Brain microvascular endothelial cell (primary cell): ENCODE measurements at regions not wholly inside any gene's neighbourhood (a gene's known extent, or its start where the extent isn't known, plus 50 kb on each side); places are given as distances from the start of the nearest gene placed in this dataset.
A peak's percentile ranks its signal among the peaks of the same experiment; 100 is the strongest.

ENCODE experiments used
- DNase-seq: peaks from one replicate; pipeline ENCODE4 v3.0.0-alpha.2; 2020
- H3K27ac ChIP-seq: fragments of 250-450 bp; sonication (Bioruptor Pico); 2 replicates; pipeline ENCODE4 v1.5.1; 2020; ENCODE audit warnings: mild to moderate bottlenecking, moderate library complexity
- H3K27me3 ChIP-seq: fragments of 250-450 bp; sonication (Bioruptor Pico); replicated peaks from 2 replicates; pipeline ENCODE4 v1.5.1; 2020; ENCODE audit warnings: mild to moderate bottlenecking
- H3K36me3 ChIP-seq: fragments of 250-450 bp; sonication (Bioruptor Pico); replicated peaks from 2 replicates; pipeline ENCODE4 v1.5.1; 2020; ENCODE audit warnings: mild to moderate bottlenecking
- H3K4me3 ChIP-seq: 2 replicates; pipeline ENCODE4 v1.5.1; 2011; ENCODE audit warnings: low read depth, mild to moderate bottlenecking, control low read depth, low read length, moderate library complexity
- CTCF ChIP-seq: IDR thresholded peaks from 2 replicates; pipeline ENCODE4 v1.5.1; 2011; ENCODE audit warnings: low read depth, mild to moderate bottlenecking, moderate library complexity, low read length, control low read depth, inconsistent platforms; ENCODE audit errors: missing control alignments
- in situ Hi-C: cut with HindIII; loops from 2 replicates; pipeline ENCODE4 v1.10.0; 2017; ENCODE audit warnings: low sequenced_read_pairs, low pct_ligation_motif_present

GRCh38 chr5:67283275-67283987 is 86.8 kb upstream of the CD180 start:
- H3K36me3 ChIP-seq, result no peaks in the 10 kb centered on the region
- DNase-seq, result no peak
- H3K27ac ChIP-seq, result no peak overlapping the region
- H3K4me3 ChIP-seq, result no peak overlapping the region
- H3K27me3 ChIP-seq, result no peaks in the 10 kb centered on the region
- in situ Hi-C loops, result no loop called here
- no peak for TF ChIP-seq CTCF

DNA sequence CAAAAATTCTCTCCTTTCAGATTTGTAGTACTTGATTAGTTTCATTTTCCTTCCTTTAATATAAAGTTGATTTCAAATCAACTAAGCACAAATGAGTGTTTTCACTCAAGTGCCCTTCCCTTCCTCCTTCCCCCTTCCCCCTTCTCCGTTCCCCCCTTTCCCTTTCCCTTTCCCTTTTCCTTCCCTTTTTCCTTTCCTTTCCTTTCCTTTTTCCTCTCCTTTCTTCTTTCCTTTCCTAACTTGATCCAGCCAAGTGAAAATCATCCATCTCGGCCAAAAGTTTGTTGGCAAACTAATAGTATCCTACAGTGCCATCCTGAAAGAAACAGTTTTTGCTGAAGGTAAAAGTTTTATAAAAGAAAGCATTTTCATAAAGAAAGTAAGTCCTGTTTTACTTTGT is 85.3 kb upstream of the CD180 start:
- H3K36me3 ChIP-seq, result no peaks in the 10 kb centered on the region
- in situ Hi-C loops, result no loop called here
- no peak for DNase-seq
- H3K27ac ChIP-seq, result no peak overlapping the region
- no peak for TF ChIP-seq CTCF
- H3K4me3 ChIP-seq, result no peak overlapping the region
- no peaks in the 10 kb centered on the region for H3K27me3 ChIP-seq

- in situ Hi-C loops, result loop anchor here (25.0 kb wide), 1 partner anchor 988 kb away; no protein-coding TSS in a partner anchor
- no peak for TF ChIP-seq CTCF
Measured at GRCh38 chr5:67273689-67274356, 77.2 kb upstream of the CD180 start.

DNA sequence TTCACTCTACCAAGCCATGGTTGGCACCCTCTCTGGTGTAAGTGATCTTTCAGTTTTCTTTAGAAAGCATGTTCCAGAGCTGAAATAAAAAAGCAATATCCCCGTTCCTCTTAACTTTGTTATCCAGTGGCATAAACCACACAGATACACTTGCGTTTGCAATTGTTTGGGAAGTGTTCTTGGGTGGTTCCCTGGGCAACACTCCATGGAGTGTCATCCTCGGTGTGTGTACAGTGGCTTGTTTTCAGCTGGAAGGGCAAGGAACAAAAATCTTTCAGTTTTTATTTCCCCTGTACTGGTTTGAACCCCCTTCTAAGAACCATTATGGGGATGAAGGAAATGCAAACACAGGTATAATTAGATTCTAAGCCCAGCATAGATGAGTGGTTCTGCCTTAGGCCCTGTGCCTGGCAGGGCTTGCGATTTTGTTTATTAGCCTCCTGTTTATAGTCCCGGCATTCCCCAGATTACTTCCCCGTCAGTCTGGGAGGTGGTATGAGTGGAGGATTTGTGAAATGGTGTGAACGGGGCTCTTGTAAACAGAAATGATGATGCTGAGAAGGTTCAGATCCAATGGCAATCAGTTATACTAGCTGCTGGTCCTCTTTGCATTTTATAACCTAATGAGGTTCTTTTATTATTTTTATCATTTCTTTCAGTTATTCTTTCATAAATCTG is 76.0 kb upstream of the CD180 start:
- Histone ChIP-seq H3K36me3 (no peaks in the 10 kb centered on the region), H3K27ac (no peak overlapping the region), H3K27me3 (no peaks in the 10 kb centered on the region), H3K4me3 (no peak overlapping the region)
- no peak for DNase-seq
- in situ Hi-C loops, result loop anchor here (25.0 kb wide), 1 partner anchor 990 kb away; no protein-coding TSS in a partner anchor
- TF ChIP-seq CTCF, result no peak

More at GRCh38 chr5:67273689-67274356, 77.2 kb upstream of the CD180 start:
- no peak for DNase-seq
- Histone ChIP-seq H3K27me3 (no peaks in the 10 kb centered on the region), H3K27ac (no peak overlapping the region), H3K4me3 (no peak overlapping the region), H3K36me3 (no peaks in the 10 kb centered on the region)

GRCh38 chr5:67268231-67269021 is 71.8 kb upstream of the CD180 start:
- no peaks in the 10 kb centered on the region for H3K27me3 ChIP-seq
- in situ Hi-C loops, result loop anchor here (25.0 kb wide), 1 partner anchor 994 kb away; no protein-coding TSS in a partner anchor
- peak overlapping the region; percentile 26 for H3K4me3 ChIP-seq
- H3K36me3 ChIP-seq, result no peaks in the 10 kb centered on the region
- peak; percentile 91 for DNase-seq
- H3K27ac ChIP-seq, result peak overlapping the region; percentile 88
- no peak for TF ChIP-seq CTCF
